ENCODE measurements at regions not wholly inside any gene's neighbourhood (a gene's known extent, or its start where the extent isn't known, plus 50 kb on each side); places are given as distances from the start of the nearest gene placed in this dataset.

DNA sequence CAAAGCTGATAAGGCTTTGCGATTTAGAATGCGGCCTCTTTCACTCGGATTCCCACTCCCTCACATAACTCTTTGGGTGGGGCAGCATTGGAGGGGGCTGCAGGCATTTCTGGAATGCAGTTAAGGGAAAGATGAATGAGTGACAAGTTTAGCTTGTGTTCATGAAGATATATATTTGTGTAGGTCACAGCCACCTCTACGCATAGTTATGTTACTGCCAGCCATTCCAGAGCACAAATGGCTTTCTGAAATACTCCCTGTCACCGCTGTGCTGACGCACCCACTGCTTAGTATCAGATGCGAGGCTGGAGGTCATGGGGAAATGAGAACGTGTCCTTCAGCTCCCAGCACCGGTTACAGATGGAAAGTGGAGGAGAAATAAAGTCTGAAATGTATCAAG lies 54.1 kb upstream of the ATP1A1 start:
- H3K27me3 Mint-ChIP-seq: no peaks in the 10 kb centered on the region
- no peak overlapping the region for H3K4me3 Mint-ChIP-seq
- no peak overlapping the region for H3K27ac Mint-ChIP-seq
- DNase-seq (no peak), ATAC-seq (no peak)
- peaks cover 28% of the 10 kb centered on the region for H3K4me1 Mint-ChIP-seq (ENCODE audit: low read depth)
- TF ChIP-seq, protein P1, sequence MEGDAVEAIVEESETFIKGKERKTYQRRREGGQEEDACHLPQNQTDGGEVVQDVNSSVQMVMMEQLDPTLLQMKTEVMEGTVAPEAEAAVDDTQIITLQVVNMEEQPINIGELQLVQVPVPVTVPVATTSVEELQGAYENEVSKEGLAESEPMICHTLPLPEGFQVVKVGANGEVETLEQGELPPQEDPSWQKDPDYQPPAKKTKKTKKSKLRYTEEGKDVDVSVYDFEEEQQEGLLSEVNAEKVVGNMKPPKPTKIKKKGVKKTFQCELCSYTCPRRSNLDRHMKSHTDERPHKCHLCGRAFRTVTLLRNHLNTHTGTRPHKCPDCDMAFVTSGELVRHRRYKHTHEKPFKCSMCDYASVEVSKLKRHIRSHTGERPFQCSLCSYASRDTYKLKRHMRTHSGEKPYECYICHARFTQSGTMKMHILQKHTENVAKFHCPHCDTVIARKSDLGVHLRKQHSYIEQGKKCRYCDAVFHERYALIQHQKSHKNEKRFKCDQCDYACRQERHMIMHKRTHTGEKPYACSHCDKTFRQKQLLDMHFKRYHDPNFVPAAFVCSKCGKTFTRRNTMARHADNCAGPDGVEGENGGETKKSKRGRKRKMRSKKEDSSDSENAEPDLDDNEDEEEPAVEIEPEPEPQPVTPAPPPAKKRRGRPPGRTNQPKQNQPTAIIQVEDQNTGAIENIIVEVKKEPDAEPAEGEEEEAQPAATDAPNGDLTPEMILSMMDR (IDR thresholded peaks at IDR 0.05): no peak
- H3K36me3 Mint-ChIP-seq (ENCODE audit: low read depth): no peaks in the 10 kb centered on the region
- POLR2A ChIA-PET: no interaction called here
- H3K9me3 Mint-ChIP-seq: no peaks in the 10 kb centered on the region
- intact Hi-C loops (cut with micrococcal nuclease): no loop called here
- CTCF ChIA-PET: interaction anchor here (1.3 kb wide), 1 partner anchor 150 kb away, joined by 3 read pairs; no protein-coding TSS in a partner anchor

DNA sequence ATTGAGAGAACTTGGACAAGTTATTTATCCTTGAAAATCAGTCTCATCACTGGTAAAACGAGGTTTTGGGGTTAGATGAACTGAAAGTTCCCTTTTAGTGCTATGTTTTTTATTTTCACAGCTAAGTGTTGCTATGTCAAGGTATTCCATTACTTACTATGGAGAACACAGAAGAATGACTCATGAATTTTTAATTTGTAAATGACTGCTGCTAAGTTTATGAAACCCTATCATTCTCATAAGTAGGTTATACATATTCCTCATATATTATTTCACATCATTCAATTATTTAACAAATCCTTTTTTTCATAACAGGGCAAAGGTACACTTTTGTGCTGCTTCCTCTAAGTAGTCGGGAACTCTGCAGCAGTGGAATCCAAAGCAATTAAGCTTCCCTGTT lies 52.2 kb upstream of the ATP1A1 start:
- no peaks in the 10 kb centered on the region for H3K36me3 Mint-ChIP-seq (ENCODE audit: low read depth)
- TF ChIP-seq, protein P1 (IDR thresholded peaks at IDR 0.05): no peak
- intact Hi-C loops (cut with micrococcal nuclease): no loop called here
- DNase-seq (no peak), ATAC-seq (no peak)
- CTCF ChIA-PET: interaction anchor here (1.1 to 2.8 kb wide), 4 partner anchors 9 to 182 kb away, joined by 3 to 11 read pairs (median 4); no protein-coding TSS in a partner anchor
- H3K9me3 Mint-ChIP-seq: no peaks in the 10 kb centered on the region
- no peaks in the 10 kb centered on the region for H3K27me3 Mint-ChIP-seq
- H3K27ac Mint-ChIP-seq: no peak overlapping the region
- H3K4me1 Mint-ChIP-seq (ENCODE audit: low read depth): peaks cover 45% of the 10 kb centered on the region
- POLR2A ChIA-PET: no interaction called here
- H3K4me3 Mint-ChIP-seq: no peak overlapping the region

DNA sequence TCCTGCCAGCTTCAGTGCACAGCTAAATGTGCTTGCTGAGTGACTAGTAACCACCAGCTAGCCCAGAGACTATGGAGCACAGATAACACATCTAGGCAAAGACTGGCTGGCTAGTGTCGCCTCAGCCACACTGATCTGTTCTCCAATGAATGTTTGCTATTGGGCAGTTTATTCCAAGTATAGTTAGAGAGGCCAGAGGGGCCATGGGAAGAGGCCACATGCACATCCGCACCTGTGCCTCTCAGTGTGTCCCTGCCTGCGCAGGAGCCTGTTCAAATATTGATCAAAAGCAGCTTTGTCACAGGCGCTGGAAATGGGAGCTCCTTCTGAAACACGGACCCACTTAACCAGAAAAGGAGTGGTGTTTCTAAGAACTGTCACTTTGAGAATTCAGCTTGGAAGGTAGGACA lies 51.3 kb upstream of the ATP1A1 start:
- H3K27ac Mint-ChIP-seq: no peak overlapping the region
- H3K4me3 Mint-ChIP-seq: no peak overlapping the region
- ATAC-seq (no peak), DNase-seq (no peak)
- H3K36me3 Mint-ChIP-seq (ENCODE audit: low read depth): no peaks in the 10 kb centered on the region
- ChIA-PET CTCF (interaction anchor here (1.0 to 2.8 kb wide), 4 partner anchors 10 to 183 kb away, joined by 3 to 11 read pairs (median 4); no protein-coding TSS in a partner anchor), POLR2A (no interaction called here)
- TF ChIP-seq, protein P1 (IDR thresholded peaks at IDR 0.05): no peak
- peaks cover 49% of the 10 kb centered on the region for H3K4me1 Mint-ChIP-seq (ENCODE audit: low read depth)
- intact Hi-C loops (cut with micrococcal nuclease): no loop called here
- H3K9me3 Mint-ChIP-seq: no peaks in the 10 kb centered on the region
- H3K27me3 Mint-ChIP-seq: no peaks in the 10 kb centered on the region

DNA sequence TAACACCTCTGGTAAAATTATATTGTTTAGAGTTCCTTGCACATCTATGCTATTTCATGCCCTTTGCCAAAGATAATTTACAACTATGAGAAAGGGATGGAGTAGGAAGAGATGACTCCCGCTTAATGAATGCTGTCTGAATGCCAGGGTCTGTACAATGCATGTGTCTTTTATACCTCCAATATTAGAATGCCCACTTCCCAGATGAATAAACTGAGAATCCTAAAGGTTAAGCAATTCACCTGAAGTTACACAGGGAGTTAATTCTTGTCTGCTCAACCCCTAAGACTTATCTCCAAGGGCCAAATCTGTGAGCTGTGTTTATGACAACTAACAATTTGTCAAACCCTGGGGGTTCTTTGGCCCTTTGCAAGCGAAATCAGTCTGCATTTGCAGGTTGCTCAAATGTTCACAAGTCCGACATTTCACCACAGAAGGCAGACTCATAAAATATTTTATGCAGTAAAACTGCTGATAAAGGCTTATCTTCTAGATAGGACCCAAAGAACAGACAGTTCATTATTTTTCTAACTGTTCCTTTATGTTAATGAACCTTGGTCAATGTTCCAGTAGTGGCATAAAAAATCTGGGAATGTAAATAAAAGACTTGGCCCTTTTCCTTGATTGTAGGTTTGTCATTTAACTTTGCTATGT lies 50.2 kb upstream of the ATP1A1 start:
- CTCF ChIA-PET: interaction anchor here (2.8 kb wide), 1 partner anchor 162 kb away, joined by 11 read pairs; no protein-coding TSS in a partner anchor
- Mint-ChIP-seq H3K4me3 (no peak overlapping the region), H3K27ac (no peak overlapping the region), H3K4me1 (ENCODE audit: low read depth) (peaks cover 53% of the 10 kb centered on the region), H3K9me3 (no peaks in the 10 kb centered on the region), H3K36me3 (ENCODE audit: low read depth) (no peaks in the 10 kb centered on the region), H3K27me3 (no peaks in the 10 kb centered on the region)
- intact Hi-C loops (cut with micrococcal nuclease): no loop called here
- POLR2A ChIA-PET: no interaction called here
- DNase-seq (no peak), ATAC-seq (no peak)
- TF ChIP-seq, protein P1 (IDR thresholded peaks at IDR 0.05): no peak
